ENCODE measurements at regions not wholly inside any gene's neighbourhood (a gene's known extent, or its start where the extent isn't known, plus 50 kb on each side); places are given as distances from the start of the nearest gene placed in this dataset.
A peak's percentile ranks its signal among the peaks of the same experiment; 100 is the strongest.

GRCh38 chr2:64922482-64923384, 66.5 kb upstream of the SLC1A4 start (continued):
- TF ChIP-seq TAF15 (IDR thresholded peaks at IDR 0.05; ENCODE audit: low read depth, low read length, poor library complexity, severe bottlenecking) (no peak), JUND (CRISPR knock-in tag; IDR thresholded peaks at IDR 0.05) (0 out of 2 replicates have a peak, but pooled peaks have one; percentile 54), ZNF136 (CRISPR knock-in tag; IDR thresholded peaks at IDR 0.05; ENCODE audit: low read depth) (no peak), ATF1 (CRISPR knock-in tag; IDR thresholded peaks at IDR 0.05) (0 out of 2 replicates have a peak, but pooled peaks have one; percentile 7), NONO (IDR thresholded peaks at IDR 0.05) (no peak), NONO (CRISPR knock-in tag; conservative IDR thresholded peaks at IDR 0.05) (peak; percentile 74; the same call in 1 of the 2 replicates), KAT2B (IDR thresholded peaks at IDR 0.05; ENCODE audit: borderline replicate concordance, low read depth, low read length) (peak; percentile 6; the same call in 1 of the 2 replicates), STAG1 (CRISPR knock-in tag; IDR thresholded peaks at IDR 0.05) (peak; percentile 41), SALL2 (CRISPR knock-in tag; IDR thresholded peaks at IDR 0.05) (0 out of 2 replicates have a peak, but pooled peaks have one; percentile 24), NR2F2 (IDR thresholded peaks at IDR 0.05; ENCODE audit: borderline replicate concordance, low read depth) (peak; percentile 81), ZNF367 (CRISPR knock-in tag; IDR thresholded peaks at IDR 0.05; ENCODE audit: borderline replicate concordance) (no peak), MXI1 (IDR thresholded peaks at IDR 0.05; ENCODE audit: borderline replicate concordance, low read depth, low read length) (0 out of 3 replicates have a peak, but pooled peaks have one; percentile 23), MED1 (CRISPR knock-in tag; IDR thresholded peaks at IDR 0.05) (peak; percentile 44; the same call in 1 of the 2 replicates), ZFP91 (CRISPR knock-in tag; IDR thresholded peaks at IDR 0.05; ENCODE audit: borderline replicate concordance) (peak; percentile 49; the same call in 1 of the 2 replicates), TCF12 (IDR thresholded peaks at IDR 0.05) (no peak), TCF12 (CRISPR knock-in tag; IDR thresholded peaks at IDR 0.05) (no peak), ZNF563 (CRISPR knock-in tag; IDR thresholded peaks at IDR 0.05) (0 out of 2 replicates have a peak, but pooled peaks have one; percentile 28), POLR2AphosphoS5 (IDR thresholded peaks at IDR 0.05; ENCODE audit: low read depth, low read length) (0 out of 2 replicates have a peak, but pooled peaks have one; percentile 7), ZNF496 (CRISPR knock-in tag; IDR thresholded peaks at IDR 0.05; ENCODE audit: insufficient replicate concordance) (no peak), HOMEZ (CRISPR knock-in tag; IDR thresholded peaks at IDR 0.05; ENCODE audit: low read depth) (peak; percentile 49), SMC3 (IDR thresholded peaks at IDR 0.05; ENCODE audit: low read length) (peak; percentile 54; the same call in 1 of the 2 replicates), ZNF232 (CRISPR knock-in tag; IDR thresholded peaks at IDR 0.05; ENCODE audit: borderline replicate concordance) (0 out of 2 replicates have a peak, but pooled peaks have one; percentile 47), HNF4A (CRISPR knock-in tag; IDR thresholded peaks at IDR 0.05) (peak; percentile 53), MTF1 (CRISPR knock-in tag; IDR thresholded peaks at IDR 0.05) (no peak), NFYB (CRISPR knock-in tag; IDR thresholded peaks at IDR 0.05) (peak; percentile 68), ZNF292 (CRISPR knock-in tag; IDR thresholded peaks at IDR 0.05; ENCODE audit: borderline replicate concordance, low read depth) (peak; percentile 52; the same call in 1 of the 2 replicates)

Data from HepG2 (cell line).